NB4 (cell line): ENCODE measurements at regions not wholly inside any gene's neighbourhood (a gene's known extent, or its start where the extent isn't known, plus 50 kb on each side); places are given as distances from the start of the nearest gene placed in this dataset.

ENCODE experiments used
- POLR2A ChIP-seq: IDR thresholded peaks from 2 replicates; pipeline ENCODE4 v1.6.1; 2011; ENCODE audit warnings: mild to moderate bottlenecking; ENCODE audit not compliant: insufficient read length; ENCODE audit errors: extremely low read depth
- TF ChIP-seq, protein P1 (sequence below): IDR thresholded peaks from one replicate; pipeline ENCODE4 v1.5.1; 2012; ENCODE audit warnings: low read depth, low read length
- TF ChIP-seq, protein P2 (sequence below): IDR thresholded peaks from 2 replicates; pipeline ENCODE4 v1.6.1; 2011; ENCODE audit warnings: low read depth, low read length

DNA sequence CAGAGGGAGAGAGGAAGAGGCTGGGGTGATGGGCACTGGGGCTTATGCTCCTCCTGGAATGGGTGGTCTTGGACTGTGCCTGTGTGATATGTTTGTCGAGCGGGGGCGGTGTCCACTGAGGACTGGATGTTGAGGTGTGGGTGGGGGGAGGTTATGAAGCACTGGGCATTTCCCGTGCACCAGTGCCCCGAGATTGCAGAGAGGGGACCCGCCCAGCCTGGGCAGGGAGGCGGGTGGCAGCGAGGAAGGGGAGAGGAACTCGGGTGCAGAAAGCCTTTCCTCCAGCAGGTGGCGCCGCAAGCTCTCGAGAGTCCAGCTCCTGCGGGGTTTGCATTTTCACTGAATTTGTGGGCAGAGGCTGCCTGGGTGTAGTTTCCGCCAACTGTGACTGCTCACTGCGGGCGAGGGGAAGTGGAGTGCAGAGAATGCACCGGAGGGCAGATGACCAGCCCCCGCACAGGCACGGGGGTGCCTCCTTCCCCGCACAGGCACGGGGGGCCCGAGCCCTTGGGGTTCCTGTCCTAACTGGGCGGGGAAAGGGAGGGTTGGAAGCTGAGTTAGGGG, 190.6 kb downstream of the SEC14L1 start:
- TF ChIP-seq, protein P1, sequence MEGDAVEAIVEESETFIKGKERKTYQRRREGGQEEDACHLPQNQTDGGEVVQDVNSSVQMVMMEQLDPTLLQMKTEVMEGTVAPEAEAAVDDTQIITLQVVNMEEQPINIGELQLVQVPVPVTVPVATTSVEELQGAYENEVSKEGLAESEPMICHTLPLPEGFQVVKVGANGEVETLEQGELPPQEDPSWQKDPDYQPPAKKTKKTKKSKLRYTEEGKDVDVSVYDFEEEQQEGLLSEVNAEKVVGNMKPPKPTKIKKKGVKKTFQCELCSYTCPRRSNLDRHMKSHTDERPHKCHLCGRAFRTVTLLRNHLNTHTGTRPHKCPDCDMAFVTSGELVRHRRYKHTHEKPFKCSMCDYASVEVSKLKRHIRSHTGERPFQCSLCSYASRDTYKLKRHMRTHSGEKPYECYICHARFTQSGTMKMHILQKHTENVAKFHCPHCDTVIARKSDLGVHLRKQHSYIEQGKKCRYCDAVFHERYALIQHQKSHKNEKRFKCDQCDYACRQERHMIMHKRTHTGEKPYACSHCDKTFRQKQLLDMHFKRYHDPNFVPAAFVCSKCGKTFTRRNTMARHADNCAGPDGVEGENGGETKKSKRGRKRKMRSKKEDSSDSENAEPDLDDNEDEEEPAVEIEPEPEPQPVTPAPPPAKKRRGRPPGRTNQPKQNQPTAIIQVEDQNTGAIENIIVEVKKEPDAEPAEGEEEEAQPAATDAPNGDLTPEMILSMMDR = peak; percentile 81
- TF ChIP-seq, protein P2, sequence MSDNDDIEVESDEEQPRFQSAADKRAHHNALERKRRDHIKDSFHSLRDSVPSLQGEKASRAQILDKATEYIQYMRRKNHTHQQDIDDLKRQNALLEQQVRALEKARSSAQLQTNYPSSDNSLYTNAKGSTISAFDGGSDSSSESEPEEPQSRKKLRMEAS = peak; percentile 70
- TF ChIP-seq POLR2A = no peak
